Left forelimb (tissue), 1 donor: ENCODE measurements at regions not wholly inside any gene's neighbourhood (a gene's known extent, or its start where the extent isn't known, plus 50 kb on each side); places are given as distances from the start of the nearest gene placed in this dataset.
"Not testable (repeated sequence)": the region's sequence is repeated elsewhere in the genome, so short reads cannot be mapped to it uniquely, and the experiment has no call there.

Experiments
- DNase-seq: peaks from one replicate; pipeline ENCODE4 v3.0.0-alpha.2; 2018; ENCODE audit warnings: low spot score

- no peak for DNase-seq
Measured at GRCh38 chr5:38607396-38607795, 51.0 kb upstream of the LIFR start.

GRCh38 chr5:38607930-38608564, 51.6 kb upstream of the LIFR start:
- DNase-seq, result no peak

- no peak for DNase-seq
Measured at GRCh38 chr5:38608874-38609273, 52.4 kb upstream of the LIFR start.

- no peak for DNase-seq
Measured at GRCh38 chr5:38612851-38613250, 56.4 kb upstream of the LIFR start.

GRCh38 chr5:38613490-38613889, 57.0 kb upstream of the LIFR start:
- no peak for DNase-seq

GRCh38 chr5:38613992-38614836, 57.8 kb upstream of the LIFR start:
- DNase-seq, result no peak

GRCh38 chr5:38615042-38615441, 58.6 kb upstream of the LIFR start:
- DNase-seq, result no peak

- no peak for DNase-seq
Measured at GRCh38 chr5:38615981-38616451, 59.6 kb upstream of the LIFR start.

- DNase-seq, result no peak
Measured at GRCh38 chr5:38618154-38618553, 61.7 kb upstream of the LIFR start.

GRCh38 chr5:38621331-38621730, 64.9 kb upstream of the LIFR start:
- DNase-seq, result no peak

GRCh38 chr5:38621840-38622437, 65.5 kb upstream of the LIFR start:
- no peak for DNase-seq

GRCh38 chr5:38622723-38623129, 66.3 kb upstream of the LIFR start:
- no peak for DNase-seq

- DNase-seq, result not testable (repeated sequence)
Measured at GRCh38 chr5:38624541-38624940, 68.1 kb upstream of the LIFR start.

GRCh38 chr5:38631376-38631775, 74.9 kb upstream of the LIFR start:
- not testable (repeated sequence) for DNase-seq

- no peak for DNase-seq
Measured at GRCh38 chr5:38634568-38635369, 78.3 kb upstream of the LIFR start.

GRCh38 chr5:38636626-38637025, 80.2 kb upstream of the LIFR start:
- DNase-seq, result no peak

- no peak for DNase-seq
Measured at GRCh38 chr5:38638656-38639055, 82.2 kb upstream of the LIFR start.

- no peak for DNase-seq
Measured at GRCh38 chr5:38639377-38640358, 83.2 kb upstream of the LIFR start.

- DNase-seq, result no peak
Measured at GRCh38 chr5:38641003-38641402, 84.6 kb upstream of the LIFR start.

- no peak for DNase-seq
Measured at GRCh38 chr5:38642189-38642911, 85.9 kb upstream of the LIFR start.
